ENCODE measurements at regions not wholly inside any gene's neighbourhood (a gene's known extent, or its start where the extent isn't known, plus 50 kb on each side); places are given as distances from the start of the nearest gene placed in this dataset.

DNA sequence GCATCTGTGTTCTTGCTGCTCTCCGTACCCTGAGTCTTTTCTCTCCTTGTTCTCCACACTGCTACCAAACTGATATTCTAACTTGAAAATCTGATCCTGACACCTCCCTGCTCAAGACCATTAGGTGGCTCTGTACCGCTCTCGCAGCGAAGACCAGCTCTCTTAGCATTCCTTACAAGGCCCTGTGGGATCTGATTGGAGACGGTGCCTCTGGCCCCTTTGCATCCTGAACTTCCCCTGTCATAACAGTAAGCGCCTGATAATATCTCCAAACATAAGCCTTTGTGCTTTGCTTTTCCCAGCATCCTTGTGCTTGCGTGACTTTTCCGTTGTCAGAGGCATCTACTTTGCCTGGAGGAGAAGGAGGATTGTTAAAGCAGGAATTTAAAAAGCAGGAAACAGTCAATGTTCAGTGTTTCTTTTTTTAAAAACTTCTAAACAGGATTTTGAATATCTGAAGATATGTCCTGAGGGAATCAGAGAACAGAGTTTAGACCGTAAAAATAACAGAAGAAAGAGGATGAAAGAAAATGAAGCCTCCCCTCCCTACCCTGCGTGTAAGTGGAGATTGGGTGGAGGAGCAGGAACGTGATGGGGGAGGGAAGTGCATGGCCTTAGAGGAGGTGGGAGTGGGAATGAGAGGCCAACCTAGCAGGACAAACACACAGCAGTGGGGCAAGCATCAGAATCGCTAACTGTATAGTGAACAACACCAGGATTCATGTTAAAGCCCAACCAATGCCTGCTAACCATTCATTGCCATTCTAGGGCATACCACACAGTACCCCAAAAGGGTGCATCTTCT lies 89.2 kb upstream of the STMND1 start:
- Histone ChIP-seq H3K4me1 (ENCODE audit: control insufficient read depth, insufficient read depth, low read length, unreplicated experiment) (peaks cover 29% of the 10 kb centered on the region), H3K27ac (ENCODE audit: low read depth, low read length) (no peak overlapping the region), H3K27me3 (ENCODE audit: insufficient read depth, low read length) (no peaks in the 10 kb centered on the region), H3K79me2 (ENCODE audit: control insufficient read depth, insufficient read depth, low read length, unreplicated experiment) (no peaks in the 10 kb centered on the region), H3K36me3 (ENCODE audit: insufficient read depth, low read length) (no peaks in the 10 kb centered on the region), H3K4me3 (ENCODE audit: low read depth, low read length) (no peak overlapping the region), H2AFZ (ENCODE audit: low read length, unreplicated experiment) (peak overlapping the region; percentile 13)

DNA sequence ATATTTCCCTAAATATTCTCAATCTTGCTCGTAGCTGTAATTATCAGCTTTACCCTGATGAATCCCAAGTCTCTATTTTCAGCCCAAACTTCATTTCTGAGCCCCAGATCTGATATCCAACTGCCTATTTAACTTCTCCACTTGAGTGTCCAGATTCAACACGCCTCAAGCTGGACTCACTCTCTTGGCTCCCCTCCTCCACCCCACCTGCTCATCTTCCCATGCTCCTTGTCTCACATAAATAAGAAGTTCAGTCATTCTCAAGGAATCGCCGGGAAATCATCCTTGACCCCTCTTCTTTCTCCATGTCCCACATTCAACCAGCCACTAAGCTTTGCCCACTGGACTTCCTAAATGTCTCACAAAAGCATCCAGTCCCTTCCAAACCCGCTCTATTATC lies 89.9 kb upstream of the STMND1 start:
- Histone ChIP-seq H3K4me3 (ENCODE audit: low read depth, low read length) (no peak overlapping the region), H3K4me1 (ENCODE audit: control insufficient read depth, insufficient read depth, low read length, unreplicated experiment) (peaks cover 29% of the 10 kb centered on the region), H2AFZ (ENCODE audit: low read length, unreplicated experiment) (no peak overlapping the region), H3K79me2 (ENCODE audit: control insufficient read depth, insufficient read depth, low read length, unreplicated experiment) (no peaks in the 10 kb centered on the region), H3K27ac (ENCODE audit: low read depth, low read length) (no peak overlapping the region), H3K27me3 (ENCODE audit: insufficient read depth, low read length) (no peaks in the 10 kb centered on the region), H3K36me3 (ENCODE audit: insufficient read depth, low read length) (no peaks in the 10 kb centered on the region)

DNA sequence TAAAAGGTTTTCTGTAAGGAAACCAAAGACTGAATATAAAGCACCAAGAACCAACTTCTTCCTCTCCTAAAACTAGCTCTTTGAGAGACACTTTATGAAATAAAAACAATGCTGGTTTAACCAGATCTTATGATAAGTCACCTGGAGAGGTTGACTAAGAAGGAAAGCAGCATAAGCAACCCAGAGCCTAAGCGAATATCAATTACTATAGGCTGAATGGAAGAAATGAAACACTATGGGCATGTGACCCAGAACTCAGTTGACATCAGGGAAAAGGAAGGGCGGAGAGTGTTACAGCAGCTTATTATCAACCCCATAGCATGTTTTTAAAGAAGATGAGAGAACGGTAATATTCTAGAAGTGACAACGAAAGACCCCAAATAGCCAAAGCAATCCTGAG lies 94.1 kb upstream of the STMND1 start:
- Histone ChIP-seq H3K27ac (ENCODE audit: low read depth, low read length) (no peak overlapping the region), H3K27me3 (ENCODE audit: insufficient read depth, low read length) (no peaks in the 10 kb centered on the region), H2AFZ (ENCODE audit: low read length, unreplicated experiment) (no peak overlapping the region), H3K4me3 (ENCODE audit: low read depth, low read length) (no peak overlapping the region), H3K36me3 (ENCODE audit: insufficient read depth, low read length) (no peaks in the 10 kb centered on the region), H3K79me2 (ENCODE audit: control insufficient read depth, insufficient read depth, low read length, unreplicated experiment) (no peaks in the 10 kb centered on the region), H3K4me1 (ENCODE audit: control insufficient read depth, insufficient read depth, low read length, unreplicated experiment) (peaks cover 5% of the 10 kb centered on the region)

DNA sequence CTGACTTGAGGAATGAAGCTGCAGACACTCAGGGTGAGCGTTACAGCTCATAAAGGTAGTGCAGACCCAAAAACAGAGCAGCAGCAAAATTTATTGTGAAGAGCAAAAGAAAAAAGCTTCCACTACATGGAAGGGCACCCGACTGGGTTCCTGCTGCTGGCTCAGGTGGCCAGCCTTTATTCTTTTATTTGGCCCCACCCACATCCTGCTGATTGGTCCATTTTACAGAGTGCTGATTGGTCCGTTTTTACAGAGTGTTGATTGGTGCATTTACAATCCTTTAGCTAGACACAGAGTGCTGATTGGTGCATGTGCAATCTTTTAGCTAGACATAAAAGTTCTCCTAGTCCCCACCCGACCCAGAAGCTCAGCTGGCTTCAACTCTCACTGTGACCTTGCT lies 95.3 kb upstream of the STMND1 start:
- Histone ChIP-seq H3K27ac (ENCODE audit: low read depth, low read length) (no peak overlapping the region), H2AFZ (ENCODE audit: low read length, unreplicated experiment) (no peak overlapping the region), H3K79me2 (ENCODE audit: control insufficient read depth, insufficient read depth, low read length, unreplicated experiment) (no peaks in the 10 kb centered on the region), H3K4me3 (ENCODE audit: low read depth, low read length) (no peak overlapping the region), H3K27me3 (ENCODE audit: insufficient read depth, low read length) (no peaks in the 10 kb centered on the region), H3K36me3 (ENCODE audit: insufficient read depth, low read length) (no peaks in the 10 kb centered on the region), H3K4me1 (ENCODE audit: control insufficient read depth, insufficient read depth, low read length, unreplicated experiment) (no peaks in the 10 kb centered on the region)

DNA sequence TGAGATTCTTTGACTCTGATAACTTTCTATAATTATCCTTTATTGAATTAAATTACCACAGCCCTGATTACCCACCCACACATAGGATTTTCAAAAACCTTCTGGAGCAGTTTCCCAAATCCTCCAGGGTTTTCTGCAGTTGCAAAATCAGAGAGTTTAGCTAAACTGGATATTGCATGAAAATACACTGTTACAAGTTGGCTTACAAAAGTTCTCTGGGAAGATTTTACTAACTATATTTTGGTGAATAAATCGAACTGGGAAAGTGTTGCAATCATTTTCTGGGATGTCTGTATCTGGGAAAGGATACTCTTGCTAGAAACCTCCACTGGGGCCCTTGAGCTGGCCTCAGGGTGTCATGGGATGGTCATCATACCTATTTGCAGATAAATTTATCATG lies 97.6 kb upstream of the STMND1 start:
- no peaks in the 10 kb centered on the region for H3K79me2 ChIP-seq (ENCODE audit: control insufficient read depth, insufficient read depth, low read length, unreplicated experiment)
- H2AFZ ChIP-seq (ENCODE audit: low read length, unreplicated experiment) = no peak overlapping the region
- no peak overlapping the region for H3K27ac ChIP-seq (ENCODE audit: low read depth, low read length)
- no peak overlapping the region for H3K4me3 ChIP-seq (ENCODE audit: low read depth, low read length)
- no peaks in the 10 kb centered on the region for H3K27me3 ChIP-seq (ENCODE audit: insufficient read depth, low read length)
- H3K36me3 ChIP-seq (ENCODE audit: insufficient read depth, low read length) = no peaks in the 10 kb centered on the region
- peaks cover 6% of the 10 kb centered on the region for H3K4me1 ChIP-seq (ENCODE audit: control insufficient read depth, insufficient read depth, low read length, unreplicated experiment)

DNA sequence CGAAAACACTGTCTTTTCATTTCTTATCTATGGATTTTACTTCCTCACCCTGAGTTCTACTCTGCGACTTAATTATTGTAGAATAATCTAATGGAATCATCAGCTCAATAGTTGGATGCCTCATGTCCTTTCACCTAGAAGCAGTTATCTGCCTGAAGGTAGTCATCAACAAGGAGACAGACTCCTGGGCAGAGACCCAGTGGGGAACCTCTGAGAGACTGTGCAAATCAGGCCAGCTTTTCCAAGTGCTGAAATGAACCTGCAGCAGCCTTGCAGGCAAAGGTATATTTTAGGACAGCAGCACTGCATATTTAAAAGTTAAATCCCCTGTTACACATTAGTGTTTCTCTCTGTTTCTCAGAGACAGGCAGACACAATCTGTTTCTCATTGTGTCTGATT lies 99.7 kb upstream of the STMND1 start:
- no peak overlapping the region for H3K27ac ChIP-seq (ENCODE audit: low read depth, low read length)
- no peak overlapping the region for H3K4me3 ChIP-seq (ENCODE audit: low read depth, low read length)
- no peaks in the 10 kb centered on the region for H3K79me2 ChIP-seq (ENCODE audit: control insufficient read depth, insufficient read depth, low read length, unreplicated experiment)
- peaks cover 8% of the 10 kb centered on the region for H3K4me1 ChIP-seq (ENCODE audit: control insufficient read depth, insufficient read depth, low read length, unreplicated experiment)
- H2AFZ ChIP-seq (ENCODE audit: low read length, unreplicated experiment) = no peak overlapping the region
- no peaks in the 10 kb centered on the region for H3K27me3 ChIP-seq (ENCODE audit: insufficient read depth, low read length)
- H3K36me3 ChIP-seq (ENCODE audit: insufficient read depth, low read length) = no peaks in the 10 kb centered on the region

DNA sequence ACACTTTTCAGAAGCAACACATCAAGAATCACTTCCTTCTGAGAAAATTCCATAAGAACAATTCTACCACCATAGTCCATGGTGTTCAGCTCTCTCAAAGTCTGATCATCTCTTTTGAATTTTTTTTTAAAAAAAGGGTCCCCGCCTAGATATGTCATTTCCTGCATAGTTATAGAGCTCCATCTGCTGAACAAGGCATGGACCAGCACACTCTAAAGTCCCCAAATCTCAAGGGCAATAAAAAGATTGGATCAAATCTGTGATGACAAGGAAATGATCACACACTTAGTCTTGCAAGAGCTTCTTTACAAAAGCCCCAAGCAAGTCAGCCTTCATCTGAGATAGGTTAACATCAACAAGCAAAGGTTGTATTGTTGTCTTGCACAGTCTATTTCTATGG lies 100.7 kb upstream of the STMND1 start:
- Histone ChIP-seq H3K27me3 (ENCODE audit: insufficient read depth, low read length) (no peaks in the 10 kb centered on the region), H3K4me3 (ENCODE audit: low read depth, low read length) (no peak overlapping the region), H2AFZ (ENCODE audit: low read length, unreplicated experiment) (no peak overlapping the region), H3K79me2 (ENCODE audit: control insufficient read depth, insufficient read depth, low read length, unreplicated experiment) (no peaks in the 10 kb centered on the region), H3K36me3 (ENCODE audit: insufficient read depth, low read length) (no peaks in the 10 kb centered on the region), H3K27ac (ENCODE audit: low read depth, low read length) (no peak overlapping the region), H3K4me1 (ENCODE audit: control insufficient read depth, insufficient read depth, low read length, unreplicated experiment) (peaks cover 8% of the 10 kb centered on the region)

DNA sequence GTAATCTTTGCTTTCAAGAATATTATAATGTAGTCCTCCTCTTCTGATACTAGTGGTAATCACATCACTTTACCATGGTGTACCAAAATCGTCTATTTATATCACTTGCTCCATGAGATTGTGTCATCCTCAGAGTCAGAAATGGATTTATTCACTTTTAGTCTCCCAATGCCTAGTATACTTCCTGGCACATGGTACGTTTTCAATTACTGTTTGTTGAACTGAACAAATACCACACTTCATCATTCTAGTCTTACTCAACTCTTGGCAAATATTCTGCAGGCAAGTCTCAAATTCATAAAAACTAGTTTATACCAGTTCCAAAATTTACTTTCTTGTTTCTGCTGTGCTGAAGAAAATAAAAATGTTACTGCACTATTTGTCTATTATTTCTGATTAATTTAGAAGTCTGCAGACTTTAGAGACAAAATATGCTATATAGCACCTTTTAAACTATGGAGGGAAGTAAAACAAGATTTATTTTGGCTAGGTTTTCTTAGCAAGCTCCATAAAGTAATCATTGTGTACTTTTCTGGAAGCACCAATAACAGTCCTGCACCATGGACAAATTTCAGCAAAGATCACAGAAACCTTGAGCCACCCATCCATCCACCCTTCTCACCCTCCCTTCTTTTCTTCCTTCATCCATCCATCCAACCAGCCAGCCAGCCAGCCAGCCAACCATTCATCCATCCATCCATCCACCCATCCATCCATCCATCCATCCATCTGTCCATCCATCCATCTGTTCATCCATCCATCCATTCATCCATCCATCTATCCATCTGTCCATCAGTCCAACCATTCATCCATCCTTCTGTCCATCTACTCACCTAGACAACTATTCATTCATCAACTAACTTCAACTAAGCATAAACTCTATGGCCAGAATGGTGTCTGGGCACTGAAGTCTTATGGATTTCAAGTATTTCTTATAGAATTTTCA lies 102.1 kb upstream of the STMND1 start:
- H3K36me3 ChIP-seq (ENCODE audit: insufficient read depth, low read length) = no peaks in the 10 kb centered on the region
- peak overlapping the region; percentile 8; the same call in 1 of the 2 replicates for H3K27ac ChIP-seq (ENCODE audit: low read depth, low read length)
- no peak overlapping the region for H2AFZ ChIP-seq (ENCODE audit: low read length, unreplicated experiment)

DNA sequence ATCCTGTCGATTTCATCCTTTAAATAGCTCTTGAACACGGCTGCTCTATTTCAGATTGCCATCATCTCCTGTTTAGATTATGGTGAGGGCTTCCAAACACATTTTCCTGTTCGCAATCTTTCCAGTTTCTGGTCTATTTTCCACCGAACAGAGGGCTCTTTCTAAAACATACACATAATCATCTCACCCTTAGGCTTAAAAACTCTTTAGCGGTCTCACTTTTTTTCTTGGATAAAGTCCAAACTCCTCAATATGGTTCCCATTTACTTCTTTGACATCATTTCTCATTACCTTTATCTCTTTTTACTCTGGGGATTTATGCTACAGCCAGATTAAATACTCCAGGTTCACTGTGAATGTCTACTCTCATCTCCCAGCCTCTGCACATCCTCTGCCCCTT lies 103.4 kb upstream of the STMND1 start:
- H3K27ac ChIP-seq (ENCODE audit: low read depth, low read length) = no peak overlapping the region
- no peak overlapping the region for H2AFZ ChIP-seq (ENCODE audit: low read length, unreplicated experiment)
- no peaks in the 10 kb centered on the region for H3K79me2 ChIP-seq (ENCODE audit: control insufficient read depth, insufficient read depth, low read length, unreplicated experiment)

More for the DNA sequence above, 102.1 kb upstream of the STMND1 start:
- Histone ChIP-seq H3K4me3 (ENCODE audit: low read depth, low read length) (no peak overlapping the region), H3K27me3 (ENCODE audit: insufficient read depth, low read length) (0 out of 2 replicates have a peak, but pooled peaks cover 4% of the 10 kb centered on the region), H3K79me2 (ENCODE audit: control insufficient read depth, insufficient read depth, low read length, unreplicated experiment) (no peaks in the 10 kb centered on the region), H3K4me1 (ENCODE audit: control insufficient read depth, insufficient read depth, low read length, unreplicated experiment) (peaks cover 8% of the 10 kb centered on the region)

DNA sequence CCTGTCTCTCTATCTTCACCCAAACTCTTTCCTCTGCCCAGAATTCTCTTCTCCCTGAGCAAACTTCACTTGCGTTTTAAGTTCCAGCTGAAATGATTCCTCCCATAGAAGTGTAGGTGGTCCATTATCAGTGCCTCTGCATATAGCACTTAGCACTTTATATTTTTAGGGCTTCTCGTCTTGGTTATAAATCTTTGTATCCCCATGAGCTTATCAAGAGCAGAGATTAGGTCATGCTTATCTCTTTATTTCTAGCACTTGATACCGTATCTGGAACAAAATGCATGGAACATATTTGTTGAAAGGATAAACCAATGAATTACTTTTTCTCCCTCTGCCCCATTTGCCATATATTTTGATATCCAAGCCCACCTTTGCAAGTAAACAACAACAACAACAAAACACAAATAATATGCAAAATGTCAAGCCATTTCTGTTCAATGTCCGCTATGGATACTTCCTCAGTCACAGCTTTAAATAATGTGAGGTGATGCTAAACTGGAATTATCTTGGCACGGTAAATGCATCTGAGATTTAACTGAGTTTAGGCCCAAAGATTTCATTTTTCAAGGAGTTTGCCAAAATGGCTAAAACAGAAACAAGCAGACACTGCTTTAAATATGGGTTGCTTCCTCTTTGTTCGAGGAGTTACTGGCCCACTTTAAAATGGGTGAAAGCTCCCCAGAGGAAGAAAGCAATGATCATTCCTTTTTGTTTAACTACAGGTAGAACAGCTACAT lies 106.2 kb upstream of the STMND1 start:
- Histone ChIP-seq H3K4me1 (ENCODE audit: control insufficient read depth, insufficient read depth, low read length, unreplicated experiment) (peaks cover 8% of the 10 kb centered on the region), H3K27ac (ENCODE audit: low read depth, low read length) (no peak overlapping the region), H3K4me3 (ENCODE audit: low read depth, low read length) (no peak overlapping the region), H3K79me2 (ENCODE audit: control insufficient read depth, insufficient read depth, low read length, unreplicated experiment) (no peaks in the 10 kb centered on the region), H2AFZ (ENCODE audit: low read length, unreplicated experiment) (no peak overlapping the region), H3K27me3 (ENCODE audit: insufficient read depth, low read length) (peaks cover 11% of the 10 kb centered on the region), H3K36me3 (ENCODE audit: insufficient read depth, low read length) (no peaks in the 10 kb centered on the region)

More for the DNA sequence above, 103.4 kb upstream of the STMND1 start:
- peaks cover 8% of the 10 kb centered on the region for H3K4me1 ChIP-seq (ENCODE audit: control insufficient read depth, insufficient read depth, low read length, unreplicated experiment)
- 0 out of 2 replicates have a peak, but pooled peaks cover 4% of the 10 kb centered on the region for H3K27me3 ChIP-seq (ENCODE audit: insufficient read depth, low read length)
- no peaks in the 10 kb centered on the region for H3K36me3 ChIP-seq (ENCODE audit: insufficient read depth, low read length)
- no peak overlapping the region for H3K4me3 ChIP-seq (ENCODE audit: low read depth, low read length)
